ENCODE measurements at regions not wholly inside any gene's neighbourhood (a gene's known extent, or its start where the extent isn't known, plus 50 kb on each side); places are given as distances from the start of the nearest gene placed in this dataset.

- no peak overlapping the region for H3K27ac ChIP-seq (ENCODE audit: extremely low read depth, low read depth, low read length)
- CTCF ChIA-PET: interaction anchor here (0.6 kb wide), 1 partner anchor 130 kb away, joined by 3 read pairs; no protein-coding TSS in a partner anchor
- POLR2A ChIA-PET: no interaction called here
- no peaks in the 10 kb centered on the region for H3K36me3 ChIP-seq (ENCODE audit: control insufficient read depth in 2 of 2, insufficient read depth in 1 of 2, low read length in 2 of 2)
- no peaks in the 10 kb centered on the region for H3K4me1 ChIP-seq (ENCODE audit: control insufficient read depth, insufficient read depth, low read length)
- TF ChIP-seq KLF16 (tag by site-specific recombination; IDR thresholded peaks at IDR 0.05): no peak
- no peak for TF ChIP-seq ZNF132 (tag by site-specific recombination; IDR thresholded peaks at IDR 0.05; ENCODE audit: borderline replicate concordance)
- TF ChIP-seq CTCF (tag by site-specific recombination; IDR thresholded peaks at IDR 0.05): no peak
- H3K9me3 ChIP-seq (ENCODE audit: control insufficient read depth, insufficient read depth, low read depth, low read length): no peaks in the 10 kb centered on the region
- H3K4me3 ChIP-seq (ENCODE audit: low read depth, low read length): no peak overlapping the region
Measured at GRCh38 chr2:83654091-83654611, 804.9 kb downstream of the SUCLG1 start.

GRCh38 chr2:83650898-83651297 lies 808.2 kb downstream of the SUCLG1 start:
- Histone ChIP-seq H3K9me3 (ENCODE audit: control insufficient read depth, insufficient read depth, low read depth, low read length) (no peaks in the 10 kb centered on the region), H3K4me3 (ENCODE audit: low read depth, low read length) (no peak overlapping the region), H3K4me1 (ENCODE audit: control insufficient read depth, insufficient read depth, low read length) (no peaks in the 10 kb centered on the region), H3K27ac (ENCODE audit: extremely low read depth, low read depth, low read length) (no peak overlapping the region), H3K36me3 (ENCODE audit: control insufficient read depth in 2 of 2, insufficient read depth in 1 of 2, low read length in 2 of 2) (no peaks in the 10 kb centered on the region)
- TF ChIP-seq ZNF341 (tag by site-specific recombination; IDR thresholded peaks at IDR 0.05; ENCODE audit: low read depth): no peak
- TF ChIP-seq ZNF548 (tag by site-specific recombination; IDR thresholded peaks at IDR 0.05): no peak
- no peak for TF ChIP-seq ZBTB8A (tag by site-specific recombination; IDR thresholded peaks at IDR 0.05)
- TF ChIP-seq OVOL3 (tag by site-specific recombination; IDR thresholded peaks at IDR 0.05): no peak
- TF ChIP-seq ZNF658 (tag by site-specific recombination; IDR thresholded peaks at IDR 0.05): no peak
- no peak for TF ChIP-seq ZBTB20 (tag by site-specific recombination; IDR thresholded peaks at IDR 0.05)
- TF ChIP-seq ZNF354C (tag by site-specific recombination; IDR thresholded peaks at IDR 0.05; ENCODE audit: borderline replicate concordance, low read depth): no peak
- no peak for TF ChIP-seq ZNF202 (tag by site-specific recombination; IDR thresholded peaks at IDR 0.05; ENCODE audit: borderline replicate concordance)
- no peak for TF ChIP-seq ZNF530 (tag by site-specific recombination; IDR thresholded peaks at IDR 0.05; ENCODE audit: low read depth)
- no peak for TF ChIP-seq ZNF645 (tag by site-specific recombination; IDR thresholded peaks at IDR 0.05)
- TF ChIP-seq ZNF704 (tag by site-specific recombination; IDR thresholded peaks at IDR 0.05): no peak
- no peak for TF ChIP-seq ZNF292 (tag by site-specific recombination; IDR thresholded peaks at IDR 0.05; ENCODE audit: borderline replicate concordance, low read depth)
- TF ChIP-seq ZBTB26 (tag by site-specific recombination; optimal IDR thresholded peaks at IDR 0.05): no peak
- no peak for TF ChIP-seq ZNF600 (tag by site-specific recombination; IDR thresholded peaks at IDR 0.05)
- ChIA-PET POLR2A (no interaction called here), CTCF (no interaction called here)

- no peak overlapping the region for H3K4me3 ChIP-seq (ENCODE audit: low read depth, low read length)
- ChIA-PET POLR2A (no interaction called here), CTCF (no interaction called here)
- H3K36me3 ChIP-seq (ENCODE audit: control insufficient read depth in 2 of 2, insufficient read depth in 1 of 2, low read length in 2 of 2): no peaks in the 10 kb centered on the region
- no peaks in the 10 kb centered on the region for H3K4me1 ChIP-seq (ENCODE audit: control insufficient read depth, insufficient read depth, low read length)
- H3K9me3 ChIP-seq (ENCODE audit: control insufficient read depth, insufficient read depth, low read depth, low read length): no peaks in the 10 kb centered on the region
- no peak overlapping the region for H3K27ac ChIP-seq (ENCODE audit: extremely low read depth, low read depth, low read length)
- TF ChIP-seq ZNF174 (tag by site-specific recombination; IDR thresholded peaks at IDR 0.05) (no peak), SP2 (tag by site-specific recombination; IDR thresholded peaks at IDR 0.05) (no peak), ZSCAN23 (tag by site-specific recombination; IDR thresholded peaks at IDR 0.05) (no peak), ZSCAN4 (tag by site-specific recombination; IDR thresholded peaks at IDR 0.05) (no peak), PBX3 (CRISPR knock-in tag; IDR thresholded peaks at IDR 0.05) (no peak), ZNF37A (tag by site-specific recombination; IDR thresholded peaks at IDR 0.05) (no peak), ZNF341 (tag by site-specific recombination; IDR thresholded peaks at IDR 0.05; ENCODE audit: low read depth) (no peak), ZNF146 (tag by site-specific recombination; IDR thresholded peaks at IDR 0.05) (no peak), ZNF324 (tag by site-specific recombination; IDR thresholded peaks at IDR 0.05) (no peak), ZNF544 (tag by site-specific recombination; IDR thresholded peaks at IDR 0.05) (no peak)
Measured at GRCh38 chr2:83650161-83650560, 808.9 kb downstream of the SUCLG1 start.

Data from HEK293 (cell line).